SJCRH30 (cell line): ENCODE measurements at regions not wholly inside any gene's neighbourhood (a gene's known extent, or its start where the extent isn't known, plus 50 kb on each side); places are given as distances from the start of the nearest gene placed in this dataset.

ENCODE experiments used
- DNase-seq, 2 experiments: peaks; one replicate each; pipeline ENCODE4 v3.0.0-alpha.2; 2015 to 2020
- H3K27ac ChIP-seq: fragments of 250-450 bp; sonication (Bioruptor Pico); 2 replicates; pipeline ENCODE4 v1.5.1; 2020; ENCODE audit warnings: mild to moderate bottlenecking, moderate library complexity
- H3K27me3 ChIP-seq: fragments of 250-450 bp; sonication (Bioruptor Pico); 2 replicates; pipeline ENCODE4 v1.5.1; 2020; ENCODE audit warnings: mild to moderate bottlenecking, moderate library complexity
- H3K36me3 ChIP-seq: fragments of 250-450 bp; sonication (Bioruptor Pico); 2 replicates; pipeline ENCODE4 v1.5.1; 2020; ENCODE audit warnings: mild to moderate bottlenecking, moderate library complexity
- H3K4me1 ChIP-seq: fragments of 250-450 bp; sonication (Bioruptor Pico); 2 replicates; pipeline ENCODE4 v1.5.1; 2020; ENCODE audit warnings: mild to moderate bottlenecking, moderate library complexity
- H3K4me3 ChIP-seq: fragments of 250-450 bp; sonication (Bioruptor Pico); 2 replicates; pipeline ENCODE4 v1.5.1; 2020; ENCODE audit warnings: mild to moderate bottlenecking, moderate library complexity
- H3K9me3 ChIP-seq: fragments of 250-450 bp; sonication (Bioruptor Pico); replicated peaks from 2 replicates; pipeline ENCODE4 v1.5.1; 2020; ENCODE audit warnings: mild to moderate bottlenecking, moderate library complexity

DNA sequence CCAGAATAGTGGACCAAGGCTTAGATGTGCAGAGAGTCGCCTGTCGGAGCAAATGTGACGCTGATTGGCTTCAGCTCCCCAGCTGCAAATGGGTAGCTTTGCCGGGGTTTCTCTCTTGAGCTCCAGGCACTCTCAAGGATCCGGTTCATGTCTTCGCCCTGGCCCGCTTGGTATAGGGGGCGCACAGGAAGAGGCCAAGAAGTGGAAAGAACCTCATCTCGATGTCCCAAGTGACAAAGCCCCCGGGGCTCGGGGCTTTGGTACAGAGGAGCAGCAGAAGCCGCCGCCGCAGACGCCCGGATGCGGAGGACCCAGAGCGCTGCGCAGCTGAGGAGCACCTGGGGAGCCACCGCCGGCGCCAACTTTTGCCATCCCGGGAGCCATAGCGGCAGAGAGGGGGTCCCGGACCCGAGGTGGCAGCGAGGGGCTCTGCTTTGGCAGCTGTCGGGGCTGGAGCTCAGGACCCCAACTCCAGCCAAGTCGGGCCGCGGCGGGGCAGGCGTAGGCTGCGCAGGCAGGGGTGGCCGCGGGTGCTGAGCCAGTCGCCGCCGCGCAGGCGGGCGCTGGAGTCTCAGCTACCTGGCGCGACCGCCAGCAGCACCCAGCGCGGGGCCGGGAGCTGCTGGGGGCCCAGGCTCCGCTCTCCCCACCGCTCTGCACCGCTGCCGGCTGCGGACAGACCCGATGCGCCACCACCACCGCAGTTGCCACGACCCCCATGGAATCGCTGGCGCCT lies 466.6 kb downstream of the XPNPEP1 start:
- Histone ChIP-seq H3K36me3 (no peaks in the 10 kb centered on the region), H3K4me1 (no peaks in the 10 kb centered on the region), H3K9me3 (0 out of 2 replicates have a peak, but pooled peaks cover 3% of the 10 kb centered on the region), H3K27me3 (0 out of 2 replicates have a peak, but pooled peaks cover 4% of the 10 kb centered on the region), H3K4me3 (no peak overlapping the region), H3K27ac (no peak overlapping the region)
- no peak for DNase-seq

DNA sequence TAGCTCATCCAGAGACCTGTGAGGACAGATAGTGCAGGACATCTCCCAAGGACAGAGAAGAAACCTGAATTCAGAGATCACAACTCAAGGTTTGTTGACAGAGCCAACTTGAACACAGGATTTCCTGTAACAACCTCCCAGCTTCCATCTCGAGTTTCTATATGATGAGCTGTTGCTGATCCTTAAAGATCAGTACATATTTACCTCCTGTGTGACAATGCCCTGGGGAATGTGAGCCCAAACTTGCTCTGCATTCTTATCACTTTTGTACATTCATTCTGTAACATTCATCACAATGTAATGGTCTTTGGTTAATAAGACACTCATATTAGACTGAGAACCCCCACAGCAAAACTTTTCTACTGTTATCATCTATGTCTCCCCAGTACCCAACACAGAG lies 468.6 kb downstream of the XPNPEP1 start:
- no peak for DNase-seq
- no peaks in the 10 kb centered on the region for H3K36me3 ChIP-seq
- H3K4me1 ChIP-seq, result no peaks in the 10 kb centered on the region
- no peak overlapping the region for H3K4me3 ChIP-seq
- H3K9me3 ChIP-seq, result 0 out of 2 replicates have a peak, but pooled peaks cover 3% of the 10 kb centered on the region
- 0 out of 2 replicates have a peak, but pooled peaks cover 4% of the 10 kb centered on the region for H3K27me3 ChIP-seq
- H3K27ac ChIP-seq, result no peak overlapping the region

- Histone ChIP-seq H3K4me1 (no peaks in the 10 kb centered on the region), H3K27ac (no peak overlapping the region), H3K9me3 (no peaks in the 10 kb centered on the region), H3K27me3 (0 out of 2 replicates have a peak, but pooled peaks cover 4% of the 10 kb centered on the region), H3K36me3 (no peaks in the 10 kb centered on the region), H3K4me3 (no peak overlapping the region)
- peak in 1 of 2 experiments; percentile 20 for DNase-seq
These were observed 471.4 kb downstream of the XPNPEP1 start for GRCh38 chr10:109451879-109452278.

GRCh38 chr10:109450702-109451101 lies 472.6 kb downstream of the XPNPEP1 start:
- H3K9me3 ChIP-seq, result no peaks in the 10 kb centered on the region
- DNase-seq, result no peak
- no peaks in the 10 kb centered on the region for H3K4me1 ChIP-seq
- no peaks in the 10 kb centered on the region for H3K36me3 ChIP-seq
- H3K27ac ChIP-seq, result no peak overlapping the region
- H3K4me3 ChIP-seq, result no peak overlapping the region
- 0 out of 2 replicates have a peak, but pooled peaks cover 4% of the 10 kb centered on the region for H3K27me3 ChIP-seq

DNA sequence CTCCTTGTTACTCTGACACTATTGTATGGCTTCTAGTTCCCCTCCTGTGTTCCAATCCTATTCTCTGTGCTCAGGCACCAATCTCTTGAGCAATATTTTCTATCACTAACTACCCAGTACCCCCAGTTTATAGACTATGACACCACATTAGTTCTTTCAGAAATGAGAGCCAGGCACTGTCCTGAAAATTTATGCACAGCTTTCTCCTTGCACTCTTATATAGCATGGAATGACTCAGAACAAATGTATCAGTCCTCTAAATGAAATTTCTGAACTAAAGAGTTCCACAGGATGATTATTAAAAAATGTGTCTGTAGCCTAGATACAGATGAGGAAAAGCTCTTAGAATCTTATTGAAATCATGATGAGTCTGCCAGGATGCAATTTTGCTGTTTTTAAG lies 489.9 kb downstream of the XPNPEP1 start:
- H3K36me3 ChIP-seq, result no peaks in the 10 kb centered on the region
- H3K4me3 ChIP-seq, result no peak overlapping the region
- H3K27ac ChIP-seq, result no peak overlapping the region
- DNase-seq, result no peak
- no peaks in the 10 kb centered on the region for H3K9me3 ChIP-seq
- no peaks in the 10 kb centered on the region for H3K27me3 ChIP-seq
- H3K4me1 ChIP-seq, result peaks cover 10% of the 10 kb centered on the region

DNA sequence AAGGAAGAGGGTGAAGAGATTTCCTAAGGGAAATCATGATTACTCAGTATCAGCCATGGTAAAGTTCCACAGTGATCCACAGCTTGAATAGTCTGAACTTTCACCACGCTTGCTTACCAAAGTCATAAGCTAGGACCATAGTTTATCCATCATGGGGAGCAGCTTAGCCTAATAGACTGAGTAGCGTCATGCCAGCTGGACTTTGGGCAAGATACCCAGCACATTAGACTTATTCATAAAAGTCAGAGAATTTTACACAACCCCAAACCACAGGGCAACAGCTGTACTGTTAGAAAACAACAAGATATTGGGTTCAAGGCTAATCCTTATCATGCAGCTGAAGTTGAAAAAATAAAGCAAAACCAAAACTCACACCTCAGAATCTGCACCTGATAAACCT lies 491.0 kb downstream of the XPNPEP1 start:
- Histone ChIP-seq H3K27me3 (no peaks in the 10 kb centered on the region), H3K4me1 (peaks cover 10% of the 10 kb centered on the region), H3K9me3 (no peaks in the 10 kb centered on the region), H3K36me3 (no peaks in the 10 kb centered on the region), H3K4me3 (no peak overlapping the region), H3K27ac (no peak overlapping the region)
- peak; percentile 38 to 68 for DNase-seq

DNA sequence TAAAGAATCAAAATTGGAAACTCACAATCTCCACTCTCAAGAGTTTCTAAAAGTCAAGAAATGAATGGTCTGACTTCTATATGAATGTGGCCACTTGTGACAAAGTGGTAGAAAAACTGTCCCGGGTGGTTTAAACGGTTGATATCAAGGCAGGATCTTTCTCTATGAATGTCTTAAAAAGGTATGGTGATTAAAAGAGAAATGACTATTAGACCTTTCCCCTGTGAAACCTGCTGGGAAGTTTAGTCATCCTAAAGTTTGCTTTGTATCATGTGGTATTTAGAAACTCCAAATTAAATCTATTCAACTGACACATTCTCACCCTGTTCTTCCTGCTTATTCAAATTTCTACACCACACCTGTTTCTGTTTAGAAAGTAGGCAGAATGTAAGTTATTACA lies 492.5 kb downstream of the XPNPEP1 start:
- no peak for DNase-seq
- no peaks in the 10 kb centered on the region for H3K9me3 ChIP-seq
- H3K36me3 ChIP-seq, result no peaks in the 10 kb centered on the region
- no peak overlapping the region for H3K4me3 ChIP-seq
- H3K27me3 ChIP-seq, result no peaks in the 10 kb centered on the region
- peaks cover 10% of the 10 kb centered on the region for H3K4me1 ChIP-seq
- H3K27ac ChIP-seq, result no peak overlapping the region

GRCh38 chr10:109430043-109430760 lies 493.1 kb downstream of the XPNPEP1 start:
- no peaks in the 10 kb centered on the region for H3K27me3 ChIP-seq
- H3K4me3 ChIP-seq, result no peak overlapping the region
- H3K9me3 ChIP-seq, result no peaks in the 10 kb centered on the region
- DNase-seq, result no peak
- no peaks in the 10 kb centered on the region for H3K36me3 ChIP-seq
- H3K4me1 ChIP-seq, result peaks cover 10% of the 10 kb centered on the region
- no peak overlapping the region for H3K27ac ChIP-seq

GRCh38 chr10:109428775-109429491 lies 494.4 kb downstream of the XPNPEP1 start:
- Histone ChIP-seq H3K27ac (no peak overlapping the region), H3K27me3 (no peaks in the 10 kb centered on the region), H3K4me3 (no peak overlapping the region), H3K36me3 (no peaks in the 10 kb centered on the region), H3K9me3 (no peaks in the 10 kb centered on the region), H3K4me1 (peaks cover 10% of the 10 kb centered on the region)
- no peak for DNase-seq

DNA sequence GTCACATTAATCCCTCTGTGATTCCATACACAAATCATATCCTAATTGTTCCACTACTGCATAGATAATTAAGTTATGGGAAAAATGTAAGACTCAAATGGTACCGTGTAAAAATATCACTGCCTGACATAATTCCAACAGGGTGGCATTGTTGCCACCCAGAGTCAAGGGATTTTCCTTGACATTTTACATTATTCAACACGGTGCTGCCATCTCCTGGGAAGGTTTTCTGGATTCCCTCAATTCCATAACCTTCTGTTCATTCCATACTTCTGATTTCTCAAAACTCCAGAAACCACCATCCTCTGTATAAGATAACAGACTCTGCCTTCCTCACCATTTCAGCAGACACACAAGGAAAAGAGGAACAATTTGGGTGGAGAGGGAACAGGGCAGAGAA lies 495.9 kb downstream of the XPNPEP1 start:
- no peak overlapping the region for H3K27ac ChIP-seq
- H3K4me3 ChIP-seq, result no peak overlapping the region
- H3K4me1 ChIP-seq, result peaks cover 7% of the 10 kb centered on the region
- H3K27me3 ChIP-seq, result no peaks in the 10 kb centered on the region
- no peaks in the 10 kb centered on the region for H3K36me3 ChIP-seq
- no peaks in the 10 kb centered on the region for H3K9me3 ChIP-seq
- DNase-seq, result peak in 1 of 2 experiments; percentile 41

DNA sequence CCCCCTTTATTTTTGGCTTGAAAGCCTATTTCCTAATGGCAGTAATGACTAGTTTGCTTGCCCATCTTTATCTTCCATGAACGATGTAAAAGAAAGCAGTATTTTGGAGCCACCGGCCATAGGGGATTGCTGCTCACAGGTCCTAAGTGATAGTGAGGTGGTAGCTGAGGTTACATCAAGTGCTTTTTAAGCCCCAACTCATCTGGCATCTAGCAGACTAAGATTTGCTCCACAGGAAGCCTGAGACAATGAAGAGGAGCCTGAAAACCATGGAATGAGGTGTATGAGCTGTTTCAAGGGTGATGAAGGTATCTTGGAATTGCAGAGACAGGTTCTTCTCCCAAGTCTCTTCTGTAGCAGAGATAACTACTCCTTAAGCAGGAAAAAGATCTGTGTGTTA lies 496.3 kb downstream of the XPNPEP1 start:
- Histone ChIP-seq H3K36me3 (no peaks in the 10 kb centered on the region), H3K4me3 (no peak overlapping the region), H3K27me3 (no peaks in the 10 kb centered on the region), H3K9me3 (no peaks in the 10 kb centered on the region), H3K4me1 (peaks cover 3% of the 10 kb centered on the region), H3K27ac (no peak overlapping the region)
- no peak for DNase-seq

- Histone ChIP-seq H3K4me1 (no peaks in the 10 kb centered on the region), H3K27me3 (no peaks in the 10 kb centered on the region), H3K36me3 (no peaks in the 10 kb centered on the region), H3K9me3 (no peaks in the 10 kb centered on the region), H3K27ac (no peak overlapping the region), H3K4me3 (no peak overlapping the region)
- DNase-seq, result no peak
These were observed 504.5 kb downstream of the XPNPEP1 start for GRCh38 chr10:109418795-109419194.

GRCh38 chr10:109417803-109418202 lies 505.5 kb downstream of the XPNPEP1 start:
- Histone ChIP-seq H3K27ac (no peak overlapping the region), H3K4me1 (no peaks in the 10 kb centered on the region)
- DNase-seq, result no peak

DNA sequence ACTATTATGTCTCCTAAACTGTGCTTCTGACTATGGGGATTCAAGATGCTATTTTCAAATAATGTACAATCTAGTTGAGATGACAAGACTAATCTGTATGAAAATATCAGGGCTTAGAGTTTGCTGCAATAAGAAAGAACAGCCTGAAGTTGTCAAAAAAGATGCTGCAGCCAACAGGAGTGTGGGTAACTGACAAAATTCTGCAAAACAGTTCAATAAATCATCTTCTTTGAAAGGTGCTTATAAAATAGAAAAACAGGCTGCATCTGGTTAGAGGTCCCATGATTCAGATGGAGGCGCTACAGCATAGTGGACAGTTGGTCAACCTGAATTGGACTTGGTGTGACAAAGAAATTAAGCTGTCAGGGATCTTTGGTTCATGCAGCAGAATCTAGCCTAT lies 511.0 kb downstream of the XPNPEP1 start:
- H3K27me3 ChIP-seq, result no peaks in the 10 kb centered on the region
- no peak for DNase-seq
- no peaks in the 10 kb centered on the region for H3K36me3 ChIP-seq
- no peaks in the 10 kb centered on the region for H3K9me3 ChIP-seq
- H3K27ac ChIP-seq, result no peak overlapping the region
- no peaks in the 10 kb centered on the region for H3K4me1 ChIP-seq
- H3K4me3 ChIP-seq, result no peak overlapping the region

More at GRCh38 chr10:109417803-109418202, 505.5 kb downstream of the XPNPEP1 start:
- H3K36me3 ChIP-seq, result no peaks in the 10 kb centered on the region
- H3K9me3 ChIP-seq, result no peaks in the 10 kb centered on the region
- H3K4me3 ChIP-seq, result no peak overlapping the region
- no peaks in the 10 kb centered on the region for H3K27me3 ChIP-seq

- DNase-seq, result no peak
- Histone ChIP-seq H3K9me3 (no peaks in the 10 kb centered on the region), H3K36me3 (no peaks in the 10 kb centered on the region), H3K27me3 (no peaks in the 10 kb centered on the region), H3K27ac (no peak overlapping the region), H3K4me3 (no peak overlapping the region), H3K4me1 (no peaks in the 10 kb centered on the region)
These were observed 511.4 kb downstream of the XPNPEP1 start for GRCh38 chr10:109411917-109412316.
